ENCODE measurements at regions not wholly inside any gene's neighbourhood (a gene's known extent, or its start where the extent isn't known, plus 50 kb on each side); places are given as distances from the start of the nearest gene placed in this dataset.

- H3K36me3 ChIP-seq: no peaks in the 10 kb centered on the region
- no peak overlapping the region for H3K27ac ChIP-seq
- no peak overlapping the region for H3K4me3 ChIP-seq
Observed at GRCh38 chr3:17793542-17794195, 51.2 kb upstream of the TBC1D5 start.

More at GRCh38 chr3:17793542-17794195, 51.2 kb upstream of the TBC1D5 start:
- Histone ChIP-seq H3K27me3 (replicated peaks) (no peaks in the 10 kb centered on the region), H3K9me3 (replicated peaks) (no peaks in the 10 kb centered on the region), H3K4me1 (replicated peaks) (no peaks in the 10 kb centered on the region)
- DNase-seq (ENCODE audit: low read depth in 1 of 2, low spot score in 2 of 2): no peak
